GM18868 (cell line): ENCODE measurements at regions not wholly inside any gene's neighbourhood (a gene's known extent, or its start where the extent isn't known, plus 50 kb on each side); places are given as distances from the start of the nearest gene placed in this dataset.
"Not testable (repeated sequence)": the region's sequence is repeated elsewhere in the genome, so short reads cannot be mapped to it uniquely, and the experiment has no call there.

ENCODE experiments used
- ATAC-seq: cut with Tn5 transposase; IDR thresholded peaks from one replicate; pipeline ENCODE4 v1.9.1; 2021; ENCODE audit warnings: mild to moderate bottlenecking, moderate library complexity; ENCODE audit not compliant: unreplicated experiment

DNA sequence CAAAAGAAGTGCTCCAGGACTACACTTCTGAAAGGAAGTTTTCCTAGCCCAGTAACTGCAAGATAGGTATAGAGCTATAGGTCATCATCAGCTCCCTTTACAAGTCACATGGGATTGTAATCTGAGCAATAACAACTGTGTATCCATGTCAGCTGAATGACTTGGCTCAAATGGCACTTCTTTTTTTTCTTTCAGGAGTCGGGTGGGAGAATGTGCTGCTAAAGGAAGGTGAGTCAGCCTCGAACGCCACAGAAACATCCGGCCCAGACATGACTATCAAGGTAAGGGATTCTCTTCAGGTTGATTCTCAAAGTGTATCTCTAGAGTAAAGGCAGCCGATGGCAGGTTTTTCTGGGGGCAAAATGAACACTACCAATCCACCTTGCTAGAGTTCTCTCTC is 192.2 kb downstream of the C9orf152 start:
- ATAC-seq: no peak

DNA sequence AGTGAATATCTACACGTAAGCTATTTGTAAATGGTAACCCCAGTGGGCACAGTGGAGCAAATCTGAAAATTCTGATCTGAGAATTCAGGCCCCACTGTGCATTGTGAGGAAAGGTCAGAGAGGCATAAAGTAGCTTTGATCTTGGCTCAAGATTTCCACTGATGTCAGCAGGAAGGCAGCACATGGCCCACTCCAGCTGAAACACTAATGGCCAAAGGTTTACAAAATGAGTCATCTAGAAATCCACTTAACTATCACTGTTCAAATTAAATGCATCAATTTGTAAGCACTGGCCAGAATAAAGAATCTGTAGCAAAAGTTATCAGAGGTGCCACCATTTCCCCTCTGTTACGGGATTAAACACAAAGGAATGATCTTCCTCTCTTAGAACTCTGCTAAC is 191.6 kb downstream of the C9orf152 start:
- ATAC-seq: no peak

DNA sequence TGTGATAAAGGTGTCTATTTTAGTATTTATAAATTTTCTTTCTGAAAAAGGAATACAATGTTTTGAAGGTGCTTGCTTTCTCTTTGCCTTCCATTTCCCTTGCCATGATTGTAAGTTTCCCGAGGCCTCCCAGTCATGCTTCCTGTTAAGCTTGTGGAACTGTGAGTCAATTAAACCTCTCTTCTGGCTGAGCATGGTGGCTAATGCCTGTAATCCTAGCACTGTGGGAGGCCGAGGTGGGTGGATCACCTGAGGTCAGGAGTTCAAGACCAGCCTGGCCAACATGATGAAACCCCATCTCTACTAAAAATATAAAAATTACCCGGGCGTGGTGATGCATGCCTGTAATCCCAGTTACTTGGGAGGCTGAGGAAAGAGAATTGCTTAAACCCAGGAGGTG is 187.7 kb downstream of the C9orf152 start:
- not testable (repeated sequence) for ATAC-seq

DNA sequence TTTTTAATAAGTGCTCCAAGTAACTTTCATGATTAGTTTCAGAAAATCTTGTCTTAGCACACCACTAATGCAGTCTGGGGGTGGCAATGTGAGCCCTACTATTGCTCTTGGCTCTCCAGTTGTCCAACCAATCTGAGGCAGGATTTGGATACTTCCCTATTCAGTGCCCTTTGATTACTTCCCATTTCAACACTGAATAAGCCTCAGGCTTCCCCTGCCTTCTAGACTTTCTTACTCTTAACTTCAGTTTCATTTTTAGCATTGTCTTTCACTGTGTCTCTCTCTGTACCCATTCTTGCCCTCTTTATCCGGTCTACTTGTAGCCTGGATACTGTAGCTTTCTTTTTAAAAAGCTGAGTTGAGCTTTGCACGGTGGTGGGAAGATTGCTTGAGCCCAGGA is 186.1 kb downstream of the C9orf152 start:
- ATAC-seq: peak; percentile 98

DNA sequence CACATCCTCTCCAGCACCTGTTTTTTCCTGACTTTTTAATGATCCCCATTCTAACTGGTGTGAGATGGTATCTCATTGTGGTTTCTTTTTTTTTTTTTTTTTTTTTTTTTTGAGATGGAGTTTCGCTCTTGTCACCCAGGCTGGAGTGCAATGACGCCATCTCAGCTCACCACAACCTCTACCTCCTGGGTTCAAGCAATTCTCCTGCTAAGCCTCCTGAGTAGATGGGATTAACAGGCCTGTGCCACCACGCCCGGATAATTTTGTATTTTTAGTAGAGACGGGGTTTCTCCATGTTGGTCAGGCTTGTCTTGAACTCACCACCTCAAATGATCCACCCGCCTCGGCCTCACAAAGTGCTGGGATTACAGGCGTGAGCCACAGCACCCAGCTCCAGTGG is 184.7 kb downstream of the C9orf152 start:
- ATAC-seq: not testable (repeated sequence)

DNA sequence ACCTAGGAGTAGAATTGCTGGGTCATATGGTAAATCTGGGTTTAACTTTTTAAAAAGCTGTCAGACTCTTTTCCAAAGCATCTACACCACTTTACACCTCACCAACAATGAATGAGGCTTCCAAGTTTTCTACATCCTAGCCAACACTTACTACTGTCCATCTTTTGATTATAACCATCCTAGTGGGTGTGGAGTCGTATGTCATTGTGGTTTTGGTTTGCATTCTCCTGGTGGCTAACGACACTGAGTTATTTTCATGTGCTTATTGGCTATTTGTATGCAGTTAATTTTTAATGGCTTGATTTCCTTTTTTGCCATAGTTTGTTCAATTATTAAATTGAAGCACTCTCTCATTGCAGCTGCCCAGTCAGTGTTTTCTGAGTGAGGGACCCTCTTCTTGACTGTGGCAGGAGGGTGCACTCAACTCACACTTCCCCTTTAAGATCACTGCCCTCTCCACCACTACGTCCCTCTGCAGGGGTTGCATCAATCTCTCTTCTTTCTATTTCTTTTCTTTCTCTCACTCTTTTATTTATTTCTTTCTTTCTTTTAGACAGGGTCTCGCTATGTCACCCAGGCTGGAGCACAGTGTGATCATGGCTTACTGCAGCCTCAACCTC is 182.3 kb downstream of the C9orf152 start:
- no peak for ATAC-seq

DNA sequence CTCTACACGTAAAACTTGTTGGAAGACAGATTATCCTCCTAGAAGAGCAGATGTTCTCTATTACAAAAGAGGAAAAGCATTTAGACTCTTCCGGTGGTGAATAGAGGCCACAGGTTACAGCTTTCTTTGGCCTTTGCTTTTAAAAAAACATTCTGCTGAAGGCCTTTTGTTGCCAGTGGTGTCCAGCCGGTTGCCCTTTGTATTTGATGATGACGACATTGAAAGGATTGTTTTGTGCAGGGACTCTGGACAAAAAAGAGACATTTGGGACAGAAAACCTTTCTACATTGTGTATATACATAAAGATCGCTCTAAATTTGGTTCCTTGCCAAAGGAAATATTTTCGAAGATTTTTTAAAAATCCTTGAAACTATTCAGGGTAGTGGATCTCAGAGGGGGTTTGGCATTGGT is 180.3 kb downstream of the C9orf152 start:
- no peak for ATAC-seq

DNA sequence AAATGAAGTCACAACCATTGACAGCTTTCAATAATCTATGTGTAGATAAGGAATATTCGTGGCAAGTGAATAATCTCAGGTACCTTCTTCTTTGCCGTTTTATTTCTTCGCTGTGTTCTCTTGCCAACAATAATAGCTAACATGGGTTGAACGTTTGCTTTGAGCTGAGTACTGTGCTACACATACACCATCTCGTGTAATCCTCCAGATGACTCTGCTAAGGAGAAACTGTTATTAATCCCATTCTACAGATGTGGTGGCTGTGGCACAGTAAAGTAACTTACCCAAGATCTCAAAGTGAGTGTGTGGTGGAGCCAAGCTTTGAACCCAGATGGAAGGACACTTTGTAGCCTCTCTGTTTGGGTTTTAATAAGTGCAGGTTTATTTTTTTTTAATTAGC is 179.7 kb downstream of the C9orf152 start:
- no peak for ATAC-seq

DNA sequence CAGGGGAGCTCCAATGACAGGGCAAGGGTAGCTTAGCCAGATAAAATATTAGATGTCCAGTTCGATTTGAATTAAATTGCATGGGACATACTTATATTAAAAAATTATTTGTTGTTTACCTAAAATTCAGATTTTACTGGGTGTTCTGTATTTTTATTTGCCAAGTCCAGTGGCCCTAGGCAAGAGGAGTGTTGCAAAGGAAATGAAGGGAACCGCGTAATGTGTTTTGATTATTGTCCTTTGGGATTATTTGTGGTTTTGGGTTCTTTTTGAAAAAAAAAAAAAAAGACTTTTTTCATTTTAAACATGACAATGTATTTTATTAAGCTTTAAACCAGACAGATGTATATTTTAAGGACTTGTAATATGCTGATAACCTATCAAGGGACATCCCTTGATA is 179.3 kb downstream of the C9orf152 start:
- no peak for ATAC-seq

DNA sequence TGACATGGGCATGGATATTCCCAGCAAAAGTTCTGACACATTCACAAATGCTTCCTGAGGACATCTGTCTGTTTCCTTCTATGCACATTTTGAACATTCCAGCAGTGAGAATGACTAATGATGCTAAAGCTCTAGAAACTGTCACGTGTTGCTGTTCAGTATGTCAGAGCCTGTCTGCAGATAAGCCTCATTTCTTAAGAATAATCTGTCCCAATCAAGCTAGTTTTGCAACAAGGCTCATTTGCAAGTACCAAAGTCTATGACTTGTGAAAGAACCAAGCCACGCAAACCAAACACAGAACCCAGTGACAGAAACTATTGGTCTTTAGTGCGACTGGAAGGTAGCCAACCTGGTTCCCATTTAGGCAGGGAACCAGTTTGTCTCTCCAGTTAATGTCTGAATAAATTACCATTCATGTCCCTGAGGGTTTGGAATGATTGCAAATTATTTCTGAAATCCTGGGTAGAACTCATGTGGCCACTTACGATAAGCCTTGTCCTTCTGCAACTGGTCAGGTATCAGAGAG is 178.5 kb downstream of the C9orf152 start:
- no peak for ATAC-seq

DNA sequence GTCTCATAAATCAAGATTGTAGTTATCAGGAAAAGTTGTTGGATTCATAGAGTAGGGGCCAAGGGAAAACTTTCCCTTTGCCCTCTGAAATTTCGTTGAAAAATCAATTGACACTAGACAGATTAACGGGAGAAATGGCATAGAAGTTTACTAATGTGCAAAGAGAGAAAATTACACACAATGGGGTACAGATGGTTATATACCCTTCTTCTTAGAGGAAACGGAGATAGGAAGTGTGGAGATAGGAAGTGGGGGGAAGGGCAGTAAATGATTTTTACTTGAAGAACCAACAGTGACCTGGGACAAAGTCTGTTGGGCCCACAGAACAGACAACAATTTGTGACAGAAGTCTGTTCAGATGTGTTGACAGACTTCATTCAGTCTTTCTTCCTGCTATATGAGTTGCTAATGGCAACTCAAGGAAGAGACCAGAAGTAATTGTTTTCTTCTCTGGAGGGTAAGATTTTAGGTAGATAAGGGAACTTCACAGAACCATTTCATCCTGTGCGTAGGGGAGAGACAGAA is 177.9 kb downstream of the C9orf152 start:
- no peak for ATAC-seq

DNA sequence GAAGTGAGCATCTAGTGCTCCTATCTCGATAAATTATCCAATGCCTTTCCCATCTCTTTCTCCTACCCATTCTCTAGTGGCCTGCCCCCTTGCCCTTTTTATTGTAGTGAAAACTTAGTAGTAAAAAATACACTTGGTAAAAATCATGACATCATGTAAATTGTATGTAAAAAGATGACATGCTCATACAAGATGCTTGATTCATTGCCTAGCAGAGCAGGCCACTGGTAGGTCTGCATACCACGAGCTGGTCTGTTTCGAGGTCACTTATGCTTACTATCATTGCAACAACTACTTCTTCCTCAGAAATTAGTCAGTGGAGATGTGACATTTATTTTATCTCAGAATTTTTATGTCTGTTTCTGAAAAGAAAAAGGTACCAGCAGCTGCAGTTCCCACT is 177.3 kb downstream of the C9orf152 start:
- no peak for ATAC-seq

DNA sequence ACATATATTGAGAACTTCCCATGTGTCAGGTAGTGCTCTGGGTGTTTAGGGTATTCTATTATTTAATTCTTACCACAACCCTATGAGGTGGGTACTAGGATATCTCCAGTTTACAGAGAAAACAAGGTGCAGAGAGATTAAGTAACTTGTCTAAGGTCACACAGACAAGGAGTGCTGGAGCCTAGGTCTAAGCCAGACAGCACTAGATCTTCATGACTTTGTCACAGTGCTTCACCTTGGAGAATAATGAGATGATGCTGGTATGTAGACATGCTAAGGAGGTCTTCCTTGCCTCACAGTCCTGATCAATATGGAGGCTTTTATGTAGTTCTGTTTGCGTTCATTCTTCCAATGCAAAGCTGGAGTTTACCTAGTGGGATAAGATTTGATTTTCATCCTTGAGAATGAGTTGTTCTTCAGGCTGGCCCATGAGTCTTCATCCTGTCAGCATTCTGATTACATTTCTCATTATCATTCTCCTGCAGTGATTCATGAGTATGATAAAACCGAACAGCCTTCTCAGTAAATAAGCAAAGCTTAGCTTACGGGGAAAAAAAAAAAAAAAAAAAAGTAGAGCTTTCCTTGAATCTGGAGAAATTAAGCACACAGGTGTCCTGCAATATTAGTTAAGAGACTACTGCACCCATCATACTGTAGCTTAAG is 176.3 kb downstream of the C9orf152 start:
- ATAC-seq: no peak

DNA sequence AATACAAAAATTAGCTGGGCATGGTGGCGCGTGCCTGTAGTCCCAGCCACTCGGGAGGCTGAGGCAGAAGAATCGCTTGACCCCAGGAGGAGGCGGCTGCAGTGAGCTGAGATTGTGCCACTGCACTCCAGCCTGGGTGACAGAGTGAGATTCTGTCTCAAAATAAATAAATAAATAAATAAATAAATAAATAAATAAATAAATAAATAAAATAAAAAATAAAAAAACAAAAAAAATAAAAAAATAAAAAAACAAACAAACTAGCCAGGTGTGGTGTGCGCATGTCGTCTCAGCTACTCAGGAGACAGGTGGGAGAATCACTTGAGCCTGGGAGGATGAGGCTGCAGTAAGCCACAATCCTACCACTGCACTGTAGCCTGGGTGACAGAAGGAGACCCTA is 175.4 kb downstream of the C9orf152 start:
- not testable (repeated sequence) for ATAC-seq

DNA sequence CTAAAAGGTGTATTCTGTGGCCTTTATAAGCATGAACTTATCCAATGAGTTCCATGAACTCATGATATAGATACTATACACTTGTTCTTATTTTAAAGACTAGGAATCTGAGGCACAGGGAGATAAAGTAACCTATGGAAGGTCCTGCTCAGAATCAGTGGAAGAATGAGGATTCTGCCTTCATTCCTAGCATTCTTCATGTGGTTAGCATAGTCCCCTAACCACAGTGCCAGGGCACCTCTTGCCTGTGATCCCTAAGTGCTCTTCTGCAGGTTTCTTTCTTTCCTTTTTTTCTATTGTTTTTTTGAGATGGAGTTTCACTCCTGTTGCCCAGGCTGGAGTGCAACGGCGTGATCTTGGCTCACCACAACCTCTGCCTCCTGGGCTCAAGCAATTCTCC is 174.1 kb downstream of the C9orf152 start:
- no peak for ATAC-seq

DNA sequence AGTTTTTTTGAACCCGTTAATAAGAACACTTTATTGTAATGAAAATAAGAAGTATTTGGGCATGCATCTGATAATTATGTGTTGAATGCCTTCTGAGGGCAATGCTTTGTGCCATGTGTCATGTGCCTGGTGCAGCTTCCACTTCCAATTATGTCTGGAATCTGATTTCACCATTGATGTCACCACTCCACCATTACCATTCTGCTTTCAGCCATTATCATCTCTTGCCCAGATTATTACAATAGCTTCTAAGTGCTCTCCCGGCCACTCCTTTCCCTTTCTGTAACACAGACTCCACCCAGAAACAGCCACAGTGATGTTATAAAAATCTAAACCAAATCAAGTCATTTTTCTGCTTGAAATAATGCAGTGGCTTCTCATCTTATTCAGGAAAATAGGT is 171.7 kb downstream of the C9orf152 start:
- no peak for ATAC-seq

DNA sequence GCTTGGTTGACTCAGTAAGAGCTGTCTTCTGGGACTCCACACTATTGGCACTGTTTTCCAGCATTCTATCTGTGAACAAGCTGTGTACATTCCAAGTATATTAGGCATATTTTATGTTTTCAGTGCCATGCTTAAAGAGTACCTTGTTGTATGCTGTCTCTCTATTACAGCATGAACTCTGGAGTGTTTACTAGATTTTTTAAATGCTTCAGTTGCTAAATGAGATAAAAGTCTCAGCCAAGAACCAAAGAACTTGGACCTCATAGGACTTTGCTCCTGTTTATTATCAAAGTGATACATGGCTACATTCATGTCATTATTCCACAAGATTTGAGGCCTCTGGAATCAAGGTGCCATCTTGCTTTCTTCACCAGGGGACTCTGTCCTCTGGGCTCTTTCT is 167.2 kb downstream of the C9orf152 start:
- no peak for ATAC-seq

DNA sequence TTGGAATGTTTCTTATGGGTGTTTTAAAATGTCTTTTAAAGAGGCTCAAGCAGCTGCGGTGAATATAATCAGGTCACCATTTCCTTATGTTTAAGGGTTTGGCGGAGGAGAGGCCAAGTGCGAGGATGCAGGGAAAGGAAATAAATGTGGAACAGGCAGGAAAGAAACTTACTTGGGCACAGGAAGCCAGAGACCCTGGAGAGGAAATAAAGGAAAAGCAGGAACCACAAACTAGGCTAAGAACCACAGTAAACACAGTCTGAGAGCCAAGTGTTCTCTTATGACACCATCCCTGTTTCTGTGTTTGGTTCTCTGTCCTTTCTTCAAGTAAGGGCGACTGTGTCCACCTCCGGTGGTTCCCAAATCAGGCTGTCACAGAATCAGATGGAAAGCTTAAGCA is 166.5 kb downstream of the C9orf152 start:
- no peak for ATAC-seq

DNA sequence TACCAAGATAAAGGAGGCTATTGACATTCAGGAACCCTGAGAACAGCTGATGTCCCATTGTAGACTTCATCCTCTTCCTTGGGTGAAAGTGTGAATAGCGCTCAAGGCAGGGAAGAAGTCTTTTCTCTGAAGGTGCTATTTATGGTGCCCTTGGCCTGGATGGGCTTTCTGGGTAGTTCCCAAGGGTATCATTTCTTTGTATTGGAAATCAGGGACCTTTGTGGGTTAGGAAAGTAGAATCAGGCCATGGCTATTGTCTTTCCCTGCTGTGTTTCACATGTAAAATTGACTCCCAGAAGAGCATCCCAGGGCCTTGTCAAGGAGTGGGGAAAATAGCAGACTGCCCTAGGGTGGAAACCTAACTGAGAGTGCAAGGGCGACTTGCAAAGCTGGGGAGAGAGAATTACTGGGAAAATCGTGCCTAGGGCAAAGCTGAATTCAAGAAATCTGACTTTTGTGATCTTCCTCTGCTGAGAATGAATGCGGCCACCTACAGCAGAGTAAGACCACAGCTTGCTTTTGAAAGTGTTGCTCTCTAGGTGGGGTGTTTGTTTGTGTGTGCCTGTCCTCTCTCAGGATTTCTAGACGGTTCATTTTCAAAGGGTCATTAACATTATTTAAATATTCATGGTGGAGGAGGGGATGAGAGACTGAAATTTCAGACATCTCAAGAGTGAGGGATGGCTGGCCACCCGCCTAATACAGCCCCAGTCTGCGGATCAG is 160.6 kb downstream of the C9orf152 start:
- peak; percentile 20 for ATAC-seq

DNA sequence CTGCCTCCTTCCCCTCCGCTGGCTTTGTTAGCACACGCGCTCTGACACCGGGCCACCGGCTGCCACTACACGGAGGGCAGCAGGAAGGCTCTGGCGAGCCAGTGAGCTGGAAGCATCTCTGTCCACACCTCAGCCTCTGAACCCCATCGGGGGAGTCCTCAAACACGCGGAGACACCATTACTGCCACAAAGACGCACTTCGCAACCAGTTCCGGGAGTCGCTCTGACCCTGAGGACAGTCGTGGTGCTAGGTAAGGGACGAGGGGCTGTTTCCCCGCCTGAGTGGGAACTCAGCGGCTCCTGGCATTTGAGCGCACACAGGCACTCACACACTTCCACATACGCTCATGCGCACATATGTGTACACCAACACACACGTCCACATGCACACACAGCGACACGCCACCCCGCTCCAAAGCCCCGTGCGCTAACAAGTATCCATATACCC is 160.0 kb downstream of the C9orf152 start:
- ATAC-seq: peak; percentile 34

DNA sequence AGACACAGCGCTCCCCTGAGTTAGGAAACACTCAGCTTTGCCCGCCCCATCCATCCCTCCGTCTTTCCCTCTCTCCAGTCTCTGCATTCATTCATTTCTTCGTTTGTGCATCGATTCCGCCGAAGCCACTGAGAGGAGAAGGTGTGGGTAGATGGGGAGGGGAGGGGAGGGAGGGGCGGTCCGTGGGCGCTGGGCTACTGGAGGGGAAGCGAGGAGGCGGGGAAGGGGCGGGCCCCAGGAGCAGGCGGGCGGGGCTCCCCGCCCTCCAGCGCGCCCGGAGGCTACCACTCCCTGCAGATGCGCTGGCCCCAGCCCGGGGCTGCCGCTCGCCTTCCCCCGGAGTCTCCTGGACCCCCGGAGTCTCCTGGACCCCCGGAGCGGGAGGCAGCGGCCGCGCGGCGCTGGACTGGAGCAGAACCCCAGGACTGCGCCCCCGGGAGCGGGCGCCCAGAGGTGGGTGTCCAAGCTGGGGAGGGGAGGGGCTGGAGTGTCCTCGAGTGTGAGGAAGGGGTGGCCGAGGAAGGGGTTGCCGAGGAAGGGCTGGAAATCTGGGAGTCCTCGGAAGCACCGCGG is 159.5 kb downstream of the C9orf152 start:
- peak; percentile 83 for ATAC-seq
